Body of pancreas (tissue), 4 donors: ENCODE measurements at regions not wholly inside any gene's neighbourhood (a gene's known extent, or its start where the extent isn't known, plus 50 kb on each side); places are given as distances from the start of the nearest gene placed in this dataset.
"Not testable (repeated sequence)": the region's sequence is repeated elsewhere in the genome, so short reads cannot be mapped to it uniquely, and the experiment has no call there.

Experiments used
- ATAC-seq: fragments of 150-250 bp; one replicate; pipeline ENCODE4 v1.9.1; 2016
- DNase-seq, 4 donors: peaks; one replicate each; pipeline ENCODE4 v3.0.0-alpha.2; 2019
- H3K27ac ChIP-seq, 4 donors: fragments of 200-600 bp; sonication (generic); 1 replicate in 3 of 4; 2 replicates in 1 of 4; pipeline versions ENCODE4 v1.5.1 to v1.6.1; 2016 to 2019; ENCODE audit warnings: mild to moderate bottlenecking in 1 of 4, mixed read lengths in 1 of 4, moderate library complexity in 1 of 4
- H3K27me3 ChIP-seq, 2 donors: fragments of 200-600 bp; sonication (generic); one replicate each; pipeline ENCODE4 v1.6.0; 2016; ENCODE audit warnings: mild to moderate bottlenecking in 1 of 2
- H3K36me3 ChIP-seq, 2 donors: fragments of 200-600 bp; sonication (generic); replicated peaks in 1 of 2; 2 replicates each; pipeline ENCODE4 v1.5.1; 2016; ENCODE audit warnings: low read depth in 2 of 2; ENCODE audit not compliant: insufficient read depth in 1 of 2
- H3K4me1 ChIP-seq: fragments of 200-600 bp; sonication (generic); one replicate; pipeline ENCODE4 v1.6.0; 2016
- H3K4me3 ChIP-seq, 2 donors: fragments of 200-600 bp; sonication (generic); 1 replicate in 1 of 2; 2 replicates in 1 of 2; pipeline ENCODE4 v1.5.1; 2016 to 2019
- H3K9me3 ChIP-seq, 3 donors: fragments of 200-600 bp; sonication (generic); 1 replicate in 2 of 3; 2 replicates in 1 of 3; pipeline ENCODE4 v1.5.1; 2016
- CTCF ChIP-seq, 7 experiments: fragments of 450-650 bp in 4 of 7; fragments of 200-600 bp in 3 of 7; sonication (generic) in 3 of 7; IDR thresholded peaks; one replicate each; pipeline ENCODE4 v1.5.1; 2016 to 2019; ENCODE audit warnings: antibody characterized with exemption in 7 of 7
- POLR2A ChIP-seq, 3 donors: fragments of 450-650 bp; IDR thresholded peaks; one replicate each; pipeline ENCODE4 v1.6.1; 2016; ENCODE audit warnings: antibody characterized with exemption in 3 of 3, mild to moderate bottlenecking in 2 of 3
- WGBS, 2 donors: methylation state at CpG; one replicate each; pipeline ENCODE4 v1.1.5; 2017; 5-methylcytosine and 5-hydroxymethylcytosine counted together
- intact Hi-C: fragments of 100-400 bp; cut with DNase I; formaldehyde crosslinking; loops from one replicate; pipeline ENCODE4 v1.15.1; 2023

DNA sequence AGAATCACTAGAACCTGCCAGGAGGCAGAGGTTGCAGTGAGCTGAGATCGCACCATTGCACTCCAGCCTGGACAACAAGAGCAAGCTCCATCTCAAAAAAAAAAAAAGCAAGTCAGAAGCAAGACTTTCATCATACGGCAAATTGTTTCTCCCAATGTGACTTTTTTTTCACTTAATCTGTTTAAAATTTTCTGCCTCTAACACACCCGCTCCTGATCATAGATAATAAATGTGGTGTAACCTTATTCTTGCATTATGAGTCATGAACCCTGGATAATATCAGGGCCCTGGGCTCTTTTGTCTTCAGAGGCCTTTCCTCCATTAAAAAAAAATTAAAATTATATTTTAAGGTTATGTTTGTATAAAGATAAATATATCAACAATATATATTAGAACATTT, 111.4 kb upstream of the JCAD start:
- H3K9me3 ChIP-seq: no peaks in the 10 kb centered on the region
- no peak overlapping the region for H3K4me3 ChIP-seq
- DNase-seq (no peak), ATAC-seq (no peak)
- WGBS, 2 donors: 63 to 84% methylated on average over 3 of the region's 3 CpGs
- no peaks in the 10 kb centered on the region for H3K36me3 ChIP-seq
- peaks cover 9% of the 10 kb centered on the region for H3K4me1 ChIP-seq
- TF ChIP-seq CTCF (IDR thresholded peaks at IDR 0.05) (no peak), POLR2A (IDR thresholded peaks at IDR 0.05) (no peak)
- intact Hi-C loops: no loop called here
- no peaks in the 10 kb centered on the region for H3K27me3 ChIP-seq
- H3K27ac ChIP-seq: no peak overlapping the region

DNA sequence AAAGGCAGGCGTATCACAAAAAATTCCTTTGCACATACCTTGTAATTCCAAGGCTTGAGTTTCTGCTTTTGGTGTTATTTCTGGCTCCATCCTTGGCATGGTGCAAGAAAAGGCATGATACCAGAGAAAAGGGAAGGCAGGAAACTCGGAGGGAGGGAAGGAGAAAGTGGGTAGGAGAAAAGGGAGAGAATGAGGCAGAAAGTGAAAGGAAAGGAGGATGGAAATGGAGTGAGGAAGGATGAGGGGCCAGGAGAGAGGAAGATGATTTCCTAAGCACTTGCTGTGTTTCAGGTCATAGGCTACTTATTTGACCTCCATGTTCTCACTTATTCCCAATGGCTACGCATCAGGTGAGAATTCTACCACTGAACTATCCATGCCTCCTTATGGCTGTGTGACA, 110.8 kb upstream of the JCAD start:
- Histone ChIP-seq H3K9me3 (no peaks in the 10 kb centered on the region), H3K27ac (no peak overlapping the region), H3K36me3 (no peaks in the 10 kb centered on the region), H3K27me3 (no peaks in the 10 kb centered on the region), H3K4me3 (no peak overlapping the region), H3K4me1 (peaks cover 9% of the 10 kb centered on the region)
- intact Hi-C loops: no loop called here
- no peak for DNase-seq
- 74 to 81% methylated on average over 3 of the region's 3 CpGs for WGBS, 2 donors
- ATAC-seq: no peak
- TF ChIP-seq POLR2A (IDR thresholded peaks at IDR 0.05): no peak
- no peak for TF ChIP-seq CTCF (IDR thresholded peaks at IDR 0.05)

- Histone ChIP-seq H3K4me1 (peaks cover 9% of the 10 kb centered on the region), H3K9me3 (no peaks in the 10 kb centered on the region), H3K36me3 (no peaks in the 10 kb centered on the region), H3K27me3 (no peaks in the 10 kb centered on the region), H3K4me3 (no peak overlapping the region), H3K27ac (no peak overlapping the region)
- no peak for DNase-seq
- 41 to 49% methylated on average over 3 of the region's 3 CpGs for WGBS, 2 donors
- ATAC-seq: no peak
- TF ChIP-seq CTCF (IDR thresholded peaks at IDR 0.05): no peak
- no peak for TF ChIP-seq POLR2A (IDR thresholded peaks at IDR 0.05)
- intact Hi-C loops: no loop called here
Measured at GRCh38 chr10:30169342-30169741, 110.0 kb upstream of the JCAD start.

DNA sequence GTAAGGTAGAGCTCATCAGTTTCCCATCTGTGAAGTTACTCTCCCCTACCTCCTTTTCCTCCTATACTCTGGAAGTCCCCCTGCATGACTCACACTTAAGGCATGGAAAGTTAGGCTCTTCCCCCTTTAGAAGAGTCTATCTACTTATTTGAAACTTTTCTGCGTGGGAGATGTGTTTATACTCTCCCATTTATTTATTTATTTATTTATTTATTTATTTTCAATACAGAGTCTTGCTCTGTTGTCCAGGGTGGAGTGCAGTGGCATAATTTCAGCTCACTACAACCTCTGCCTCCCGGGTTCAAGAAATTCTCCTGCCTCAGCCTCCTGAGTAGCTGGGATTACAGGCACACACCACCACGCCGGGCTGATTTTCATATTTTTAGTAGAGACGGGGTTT, 107.5 kb upstream of the JCAD start:
- H3K4me1 ChIP-seq: peaks cover 9% of the 10 kb centered on the region
- no peaks in the 10 kb centered on the region for H3K9me3 ChIP-seq
- ATAC-seq: no peak
- intact Hi-C loops: no loop called here
- H3K27ac ChIP-seq: no peak overlapping the region
- 71 to 80% methylated on average over 5 of the region's 5 CpGs for WGBS, 2 donors
- DNase-seq: no peak
- H3K36me3 ChIP-seq: no peaks in the 10 kb centered on the region
- H3K4me3 ChIP-seq: no peak overlapping the region
- no peaks in the 10 kb centered on the region for H3K27me3 ChIP-seq
- TF ChIP-seq POLR2A (IDR thresholded peaks at IDR 0.05): no peak
- no peak for TF ChIP-seq CTCF (IDR thresholded peaks at IDR 0.05)

DNA sequence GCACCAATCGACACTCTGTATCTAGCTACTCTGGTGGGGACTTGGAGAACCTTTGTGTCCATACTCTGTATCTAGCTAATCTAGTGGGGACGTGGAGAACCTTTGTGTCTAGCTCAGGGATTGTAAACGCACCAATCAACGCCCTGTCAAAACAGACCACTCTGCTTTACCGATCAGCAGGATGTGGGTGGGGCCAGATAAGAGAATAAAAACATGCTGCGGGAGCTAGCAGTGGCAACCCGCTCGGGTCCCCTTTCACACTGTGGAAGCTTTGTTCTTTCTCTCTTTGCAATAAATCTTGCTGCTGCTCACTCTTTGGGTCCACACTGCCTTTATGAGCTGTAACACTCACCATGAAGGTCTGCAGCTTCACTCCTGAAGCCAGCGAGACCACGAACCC, 104.0 kb upstream of the JCAD start:
- H3K4me3 ChIP-seq, intact Hi-C loops, H3K36me3 ChIP-seq, H3K4me1 ChIP-seq, DNase-seq, H3K27me3 ChIP-seq, H3K27ac ChIP-seq, ATAC-seq, H3K9me3 ChIP-seq: not testable (repeated sequence)
- WGBS, 2 donors: 56 to 58% methylated on average over 10 of the region's 10 CpGs

- ATAC-seq, H3K36me3 ChIP-seq, H3K27me3 ChIP-seq, H3K4me1 ChIP-seq, H3K27ac ChIP-seq, H3K9me3 ChIP-seq, DNase-seq, H3K4me3 ChIP-seq, intact Hi-C loops: not testable (repeated sequence)
- 93% methylated on average over 19 of the region's 25 CpGs; no CpG with 5 or more reads in 1 of the 2 donors for WGBS, 2 donors
Measured at GRCh38 chr10:30162796-30163195, 103.4 kb upstream of the JCAD start.
